ENCODE measurements at regions not wholly inside any gene's neighbourhood (a gene's known extent, or its start where the extent isn't known, plus 50 kb on each side); places are given as distances from the start of the nearest gene placed in this dataset.

GRCh38 chr14:42499137-42499536, 892.5 kb downstream of the LRFN5 start:
- CTCF ChIA-PET, result no interaction called here
- no TSS peak for BruUV-seq (replicated peaks)

More at GRCh38 chr14:42499137-42499536, 892.5 kb downstream of the LRFN5 start:
- no peak overlapping the region for H3K27ac ChIP-seq (ENCODE audit: insufficient read depth, low read length)
- H3K18ac ChIP-seq (ENCODE audit: low read depth, low read length), result no peak overlapping the region
- H2BK5ac ChIP-seq (ENCODE audit: low read depth, low read length, poor library complexity, severe bottlenecking), result no peak overlapping the region
- in situ Hi-C loops (cut with MboI; ENCODE audit: low sequenced_read_pairs) (no loop called here), dilution Hi-C loops (cut with HindIII; ENCODE audit: low sequenced_read_pairs, unreplicated experiment) (no loop called here), intact Hi-C loops (cut with micrococcal nuclease) (no loop called here)
- no peak overlapping the region for H3K9ac ChIP-seq (ENCODE audit: low read depth, low read length)
- H4K8ac ChIP-seq (ENCODE audit: low read depth in 2 of 2, low read length in 2 of 2), result no peak overlapping the region
- H3K23ac ChIP-seq (ENCODE audit: low read depth, low read length), result no peak overlapping the region
- no peaks in the 10 kb centered on the region for H3K9me3 ChIP-seq (ENCODE audit: control insufficient read depth, insufficient read depth, low read length)
- no peak for DNase-seq
- no peak overlapping the region for H3K56ac ChIP-seq (ENCODE audit: extremely low read depth, insufficient read depth, low read length)
- no peak overlapping the region for H3K4me3 ChIP-seq (ENCODE audit: insufficient read depth, low read depth, low read length)
- H4K91ac ChIP-seq (ENCODE audit: insufficient read depth, low read depth, low read length), result no peak overlapping the region
- H3K9me1 ChIP-seq (ENCODE audit: insufficient read depth, low read length), result no peaks in the 10 kb centered on the region
- no peak overlapping the region for H4K5ac ChIP-seq (ENCODE audit: low read depth, low read length)
- H2AK9ac ChIP-seq (replicated peaks; ENCODE audit: low read depth, low read length, poor library complexity), result no peak overlapping the region
- H2BK15ac ChIP-seq (ENCODE audit: low read depth, low read length), result no peak overlapping the region
- no peak overlapping the region for H3K4me2 ChIP-seq (ENCODE audit: low read depth, low read length)
- TF ChIP-seq NFE2L2 (IDR thresholded peaks at IDR 0.05; ENCODE audit: low read depth, low read length) (no peak), FOS (IDR thresholded peaks at IDR 0.05; ENCODE audit: low read depth, low read length) (no peak), SMC3 (IDR thresholded peaks at IDR 0.05; ENCODE audit: low read depth, low read length) (no peak), POLR2A (IDR thresholded peaks at IDR 0.05; ENCODE audit: low read depth, low read length) (no peak), CTCF (conservative IDR thresholded peaks at IDR 0.05; ENCODE audit: low read depth, low read length) (no peak), RFX5 (IDR thresholded peaks at IDR 0.05; ENCODE audit: low read depth, low read length) (no peak), CEBPB (IDR thresholded peaks at IDR 0.05; ENCODE audit: low read depth, low read length) (no peak)
- no peak for ATAC-seq (ENCODE audit: low read depth)
- no peaks in the 10 kb centered on the region for H3K36me3 ChIP-seq (ENCODE audit: control insufficient read depth, insufficient read depth, low read length)
- POLR2A ChIA-PET (ENCODE audit: unreplicated experiment), result no interaction called here
- H4K20me1 ChIP-seq (ENCODE audit: insufficient read depth, low read length), result no peaks in the 10 kb centered on the region
- no peak overlapping the region for H2BK20ac ChIP-seq (ENCODE audit: low read depth, low read length)
- H3K79me1 ChIP-seq (ENCODE audit: low read depth in 1 of 2, low read length in 2 of 2), result no peaks in the 10 kb centered on the region
- H3K4ac ChIP-seq (ENCODE audit: low read depth, low read length), result no peak overlapping the region
- no peak overlapping the region for H3K14ac ChIP-seq (replicated peaks; ENCODE audit: low read depth, low read length)
- H2AK5ac ChIP-seq (ENCODE audit: low read depth, low read length), result no peak overlapping the region
- no peak overlapping the region for H2AFZ ChIP-seq (replicated peaks; ENCODE audit: low read length, poor library complexity)
- H2BK120ac ChIP-seq (ENCODE audit: low read depth, low read length), result no peak overlapping the region
- H3K27me3 ChIP-seq (ENCODE audit: control insufficient read depth, insufficient read depth, low read length), result no peaks in the 10 kb centered on the region
- no peaks in the 10 kb centered on the region for H3K4me1 ChIP-seq (ENCODE audit: control insufficient read depth, insufficient read depth, low read length)
